NB4 (cell line): ENCODE measurements at regions not wholly inside any gene's neighbourhood (a gene's known extent, or its start where the extent isn't known, plus 50 kb on each side); places are given as distances from the start of the nearest gene placed in this dataset.
"Not testable (repeated sequence)": the region's sequence is repeated elsewhere in the genome, so short reads cannot be mapped to it uniquely, and the experiment has no call there.

Experiments
- DNase-seq: peaks from one replicate; pipeline ENCODE4 v3.0.0; 2010; ENCODE audit warnings: low read depth
- H3K4me3 ChIP-seq: one replicate; pipeline ENCODE4 v1.5.1; 2011; ENCODE audit warnings: mild to moderate bottlenecking, low read depth, low read length, moderate library complexity
- MYC ChIP-seq: IDR thresholded peaks from 2 replicates; pipeline ENCODE4 v1.6.1; 2011; ENCODE audit warnings: low read depth, low read length
- POLR2A ChIP-seq: IDR thresholded peaks from 2 replicates; pipeline ENCODE4 v1.6.1; 2011; ENCODE audit warnings: mild to moderate bottlenecking; ENCODE audit not compliant: insufficient read length; ENCODE audit errors: extremely low read depth
- TF ChIP-seq, protein P1 (sequence below): IDR thresholded peaks from one replicate; pipeline ENCODE4 v1.5.1; 2012; ENCODE audit warnings: low read depth, low read length
- TF ChIP-seq, protein P2 (sequence below): IDR thresholded peaks from 2 replicates; pipeline ENCODE4 v1.6.1; 2011; ENCODE audit warnings: low read depth, low read length

DNA sequence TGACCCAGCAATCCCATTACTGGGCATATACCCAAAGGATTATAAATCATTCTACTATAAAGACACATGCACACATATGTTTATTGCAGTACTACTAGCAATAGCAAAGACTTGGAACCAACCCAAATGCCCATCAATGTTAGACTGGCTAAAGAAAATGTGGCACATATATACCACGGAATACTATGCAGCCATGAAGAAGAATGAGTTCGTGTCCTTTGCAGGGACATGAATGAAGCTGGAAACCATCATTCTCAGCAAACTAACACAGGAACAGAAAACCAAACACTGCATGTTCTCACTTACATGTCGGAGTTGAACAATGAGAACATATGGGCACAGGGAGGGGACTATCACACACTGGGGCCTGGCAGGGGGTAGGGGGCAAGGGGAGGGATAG lies 183.0 kb downstream of the HACE1 start:
- H3K4me3 ChIP-seq, DNase-seq: not testable (repeated sequence)

DNA sequence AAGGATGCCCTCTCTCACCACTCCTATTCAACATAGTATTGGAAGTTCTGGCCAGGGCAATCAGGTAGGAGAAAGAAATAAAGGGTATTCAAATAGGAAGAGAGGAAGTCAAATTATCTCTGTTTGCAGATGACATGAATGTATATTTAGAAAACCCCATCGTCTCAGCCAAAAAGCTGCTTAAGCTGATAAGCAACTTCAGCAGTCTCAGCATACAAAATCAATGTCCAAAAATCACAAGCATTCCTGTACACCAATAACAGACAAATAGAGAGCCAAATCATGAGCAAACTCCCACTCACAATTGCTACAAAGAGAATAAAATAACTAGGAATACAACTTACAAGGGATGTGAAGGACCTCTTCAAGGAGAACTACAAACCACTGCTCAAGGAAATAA lies 184.6 kb downstream of the HACE1 start:
- not testable (repeated sequence) for H3K4me3 ChIP-seq, DNase-seq

DNA sequence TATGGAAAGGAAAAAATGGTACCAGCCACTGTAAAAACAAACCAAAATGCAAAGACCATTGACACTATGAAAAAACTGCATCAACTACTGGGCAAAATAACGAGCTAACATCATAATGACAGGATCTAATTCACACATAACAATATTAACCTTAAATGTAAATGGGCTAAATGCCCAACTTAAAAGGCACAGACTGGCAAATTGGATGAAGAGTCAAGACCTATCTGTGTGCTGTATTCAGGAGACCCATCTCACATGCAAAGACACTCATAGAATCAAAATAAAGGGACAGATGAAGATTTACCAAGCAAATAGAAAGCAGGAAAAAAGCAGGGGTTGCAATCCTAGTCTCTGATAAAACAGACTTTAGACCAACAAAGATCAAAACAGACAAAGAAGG lies 186.6 kb downstream of the HACE1 start:
- DNase-seq, H3K4me3 ChIP-seq: not testable (repeated sequence)

DNA sequence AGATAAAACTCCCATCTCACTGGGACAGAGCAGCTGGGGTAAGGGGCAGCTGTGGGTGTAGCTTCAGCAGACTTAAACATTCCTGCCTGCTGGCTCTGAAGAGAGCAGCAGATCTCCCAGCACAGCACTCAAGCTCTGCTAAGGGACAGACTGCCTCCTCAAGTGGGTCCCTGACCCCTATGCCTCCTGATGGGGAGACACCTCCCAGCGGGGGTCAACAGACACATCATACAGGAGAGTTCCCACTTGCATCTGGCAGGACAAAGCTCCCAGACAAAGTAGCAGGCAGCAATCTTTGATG lies 188.2 kb downstream of the HACE1 start:
- H3K4me3 ChIP-seq, DNase-seq: not testable (repeated sequence)

DNA sequence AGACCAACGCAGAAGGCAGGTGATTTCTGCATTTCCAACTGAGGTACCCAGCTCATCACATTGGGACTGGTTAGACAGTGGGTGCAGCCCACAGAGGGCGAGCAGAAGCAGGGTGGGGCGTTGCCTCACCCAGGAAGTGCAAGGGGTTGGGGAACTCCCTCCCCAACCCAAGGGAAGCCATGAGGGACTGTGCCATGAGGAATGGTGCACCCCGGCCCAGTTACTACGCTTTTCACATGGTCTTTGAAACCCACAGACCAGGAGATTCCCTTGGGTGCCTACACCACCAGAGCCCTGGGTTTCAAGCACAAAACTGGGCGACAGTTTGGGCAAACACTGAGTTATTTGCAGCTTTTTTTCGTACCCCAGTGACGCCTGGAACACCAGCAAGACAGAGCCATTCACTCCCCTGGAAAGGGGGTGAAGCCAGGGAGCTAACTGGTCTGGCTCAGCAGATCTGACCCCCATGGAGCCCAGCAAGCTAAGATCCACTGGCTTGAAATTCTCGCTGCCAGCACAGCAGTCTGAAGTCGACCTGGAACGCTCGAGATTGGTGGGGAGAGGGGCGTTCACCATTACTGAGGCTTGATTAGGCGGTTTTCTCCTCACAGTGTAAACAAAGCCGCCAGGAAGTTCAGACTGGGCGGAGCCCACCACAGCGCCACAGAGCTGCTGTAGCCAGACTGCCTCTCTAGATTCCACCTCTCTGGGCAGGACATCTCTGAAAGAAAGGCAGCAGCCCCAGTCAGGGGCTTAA lies 188.7 kb downstream of the HACE1 start:
- H3K4me3 ChIP-seq, DNase-seq: not testable (repeated sequence)

DNA sequence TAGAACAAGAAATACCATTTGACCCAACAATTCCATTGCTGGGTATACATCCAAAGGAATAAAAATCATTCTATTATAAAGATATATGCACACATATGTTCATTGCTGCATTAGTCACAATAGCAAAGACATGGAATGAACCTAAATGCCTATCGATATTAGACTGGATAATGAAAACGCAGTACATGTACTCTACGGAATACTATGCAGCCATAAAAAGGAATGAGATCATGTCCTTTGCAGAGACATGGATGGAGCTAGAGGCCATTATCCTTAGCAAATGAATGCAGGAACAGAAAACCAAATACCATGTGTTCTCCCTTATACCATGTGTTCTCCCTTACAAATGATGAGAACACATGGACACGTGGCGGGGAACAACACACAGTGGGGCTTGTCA lies 190.2 kb downstream of the HACE1 start:
- DNase-seq = no peak
- no peak overlapping the region for H3K4me3 ChIP-seq
- no peak for TF ChIP-seq POLR2A
- TF ChIP-seq, protein P1, sequence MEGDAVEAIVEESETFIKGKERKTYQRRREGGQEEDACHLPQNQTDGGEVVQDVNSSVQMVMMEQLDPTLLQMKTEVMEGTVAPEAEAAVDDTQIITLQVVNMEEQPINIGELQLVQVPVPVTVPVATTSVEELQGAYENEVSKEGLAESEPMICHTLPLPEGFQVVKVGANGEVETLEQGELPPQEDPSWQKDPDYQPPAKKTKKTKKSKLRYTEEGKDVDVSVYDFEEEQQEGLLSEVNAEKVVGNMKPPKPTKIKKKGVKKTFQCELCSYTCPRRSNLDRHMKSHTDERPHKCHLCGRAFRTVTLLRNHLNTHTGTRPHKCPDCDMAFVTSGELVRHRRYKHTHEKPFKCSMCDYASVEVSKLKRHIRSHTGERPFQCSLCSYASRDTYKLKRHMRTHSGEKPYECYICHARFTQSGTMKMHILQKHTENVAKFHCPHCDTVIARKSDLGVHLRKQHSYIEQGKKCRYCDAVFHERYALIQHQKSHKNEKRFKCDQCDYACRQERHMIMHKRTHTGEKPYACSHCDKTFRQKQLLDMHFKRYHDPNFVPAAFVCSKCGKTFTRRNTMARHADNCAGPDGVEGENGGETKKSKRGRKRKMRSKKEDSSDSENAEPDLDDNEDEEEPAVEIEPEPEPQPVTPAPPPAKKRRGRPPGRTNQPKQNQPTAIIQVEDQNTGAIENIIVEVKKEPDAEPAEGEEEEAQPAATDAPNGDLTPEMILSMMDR = no peak

DNA sequence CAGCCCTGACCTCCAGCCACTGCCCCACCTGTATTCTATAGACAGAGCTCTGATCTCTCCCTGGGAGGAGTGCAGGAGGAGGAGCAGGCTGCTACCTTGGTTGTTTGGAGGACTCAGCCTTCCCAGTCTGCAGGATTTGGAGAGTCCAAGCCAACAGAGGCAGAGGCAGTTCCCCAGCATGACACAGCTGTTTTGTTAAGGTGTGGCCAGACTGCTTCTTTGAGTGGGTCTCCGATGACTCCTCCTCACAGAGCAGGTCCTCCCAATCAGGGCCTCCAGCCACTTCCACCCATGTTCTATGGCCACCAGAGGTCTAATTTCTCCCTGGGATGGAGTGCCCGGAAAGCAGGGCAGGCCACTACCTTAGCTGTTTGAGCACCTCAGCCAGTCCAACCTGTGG lies 203.5 kb downstream of the HACE1 start:
- TF ChIP-seq, protein P1 = no peak
- TF ChIP-seq MYC (no peak), POLR2A (no peak)
- TF ChIP-seq, protein P2, sequence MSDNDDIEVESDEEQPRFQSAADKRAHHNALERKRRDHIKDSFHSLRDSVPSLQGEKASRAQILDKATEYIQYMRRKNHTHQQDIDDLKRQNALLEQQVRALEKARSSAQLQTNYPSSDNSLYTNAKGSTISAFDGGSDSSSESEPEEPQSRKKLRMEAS = no peak

DNA sequence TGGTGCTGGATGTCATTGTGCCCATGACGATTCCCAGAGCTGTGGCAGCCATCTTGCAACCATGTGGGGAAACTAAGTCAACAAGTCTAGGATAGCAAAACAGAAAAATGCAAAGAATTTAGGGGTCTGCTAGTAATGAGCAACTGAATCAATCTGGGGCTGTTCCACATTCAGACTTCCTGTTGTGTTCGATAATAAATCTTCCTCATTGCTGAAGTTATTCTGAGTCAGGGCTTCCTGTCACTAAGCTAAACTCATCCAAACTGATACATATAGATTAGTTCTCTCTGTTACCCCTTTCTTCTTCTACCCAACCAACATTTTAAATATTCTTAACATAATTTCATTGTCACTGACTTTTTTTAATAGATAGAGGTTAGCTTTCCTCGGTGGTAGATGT lies 205.9 kb downstream of the HACE1 start:
- TF ChIP-seq POLR2A = no peak
- TF ChIP-seq MYC = no peak
- TF ChIP-seq, protein P2 = no peak
- TF ChIP-seq, protein P1 = no peak
- DNase-seq = peak; percentile 16

More for the DNA sequence above, 203.5 kb downstream of the HACE1 start:
- DNase-seq = no peak
- H3K4me3 ChIP-seq = no peak overlapping the region

DNA sequence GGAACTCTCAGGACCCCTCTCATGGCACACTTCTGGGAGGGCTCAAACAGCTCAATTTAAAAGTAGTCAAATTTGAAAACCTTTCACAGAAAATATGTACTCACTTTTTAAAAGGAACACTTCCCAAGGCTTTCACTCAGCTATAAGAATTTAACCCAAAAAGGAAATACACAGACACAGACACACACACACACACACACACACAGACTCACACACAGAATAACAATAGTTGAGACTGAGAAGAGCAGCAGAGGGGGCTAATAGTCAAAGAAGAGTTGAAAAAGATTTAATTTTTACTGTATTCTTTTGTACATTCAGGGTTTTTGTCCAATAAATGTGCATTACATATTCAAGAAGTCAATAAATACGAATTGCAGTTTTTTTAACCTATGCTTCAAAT lies 211.4 kb downstream of the HACE1 start:
- no peak for DNase-seq
- TF ChIP-seq, protein P1 = no peak
- TF ChIP-seq MYC (no peak), POLR2A (no peak)
- TF ChIP-seq, protein P2 = no peak
- no peak overlapping the region for H3K4me3 ChIP-seq

More for the DNA sequence above, 205.9 kb downstream of the HACE1 start:
- H3K4me3 ChIP-seq = no peak overlapping the region
